OCI-LY3 (cell line): ENCODE measurements at regions not wholly inside any gene's neighbourhood (a gene's known extent, or its start where the extent isn't known, plus 50 kb on each side); places are given as distances from the start of the nearest gene placed in this dataset.

ENCODE experiments used
- CTCF ChIP-seq: fragments of 200-600, 300-600 bp; sonication (generic); IDR thresholded peaks from 2 replicates; pipeline ENCODE4 v1.5.1; 2014; ENCODE audit warnings: antibody characterized with exemption, low read length, low read depth
- EZH2phosphoT487 ChIP-seq: fragments of 200-600 bp; shearing (Covaris generic); IDR thresholded peaks from 2 replicates; pipeline ENCODE4 v1.6.1; 2018; ENCODE audit warnings: antibody characterized with exemption, mixed run types, low read depth

GRCh38 chr4:79022529-79022928 is 83.3 kb upstream of the PAQR3 start:
- TF ChIP-seq CTCF (no peak), EZH2phosphoT487 (no peak)
